ENCODE measurements at regions not wholly inside any gene's neighbourhood (a gene's known extent, or its start where the extent isn't known, plus 50 kb on each side); places are given as distances from the start of the nearest gene placed in this dataset.

- no peaks in the 10 kb centered on the region for H3K9me3 ChIP-seq (ENCODE audit: control extremely low read depth in 1 of 5, control insufficient read depth in 4 of 5, insufficient read depth in 2 of 5, low read depth in 1 of 5, low read length in 4 of 5)
- WGBS (ENCODE audit: insufficient coverage), result no CpG with 5 or more reads among the region's 3 CpGs
- H3K4me3 ChIP-seq (ENCODE audit: control insufficient read depth in 1 of 7, extremely low read depth in 1 of 7, insufficient read depth in 4 of 7, low read depth in 2 of 7, low read length in 6 of 7), result no peak overlapping the region
- DNase-seq, result no peak
- H3K4me1 ChIP-seq (ENCODE audit: control extremely low read depth in 1 of 4, control insufficient read depth in 4 of 4, insufficient read depth in 4 of 4, low read length in 3 of 4), result no peaks in the 10 kb centered on the region
- POLR2A ChIA-PET, result no interaction called here
- CTCF ChIA-PET, result interaction anchor here (2.6 kb wide), 1 partner anchor 14 kb away, joined by 8 read pairs; no protein-coding TSS in a partner anchor
- no peak overlapping the region for H3K27ac ChIP-seq (ENCODE audit: insufficient read depth in 1 of 2, low read depth in 1 of 2, low read length in 2 of 2, poor library complexity in 1 of 2, severe bottlenecking in 2 of 2)
- H3K36me3 ChIP-seq (ENCODE audit: control insufficient read depth in 4 of 4, insufficient read depth in 4 of 4, low read length in 3 of 4), result no peaks in the 10 kb centered on the region
- no peaks in the 10 kb centered on the region for H3K27me3 ChIP-seq (replicated peaks in 2 of 5; ENCODE audit: control insufficient read depth in 4 of 5, insufficient read depth in 5 of 5, low read length in 4 of 5)
Measured at GRCh38 chr20:34177052-34177451, 64.2 kb upstream of the ASIP start.

GRCh38 chr20:34179637-34180360 lies 61.4 kb upstream of the ASIP start:
- H3K4me3 ChIP-seq (ENCODE audit: control insufficient read depth in 1 of 7, extremely low read depth in 1 of 7, insufficient read depth in 4 of 7, low read depth in 2 of 7, low read length in 6 of 7), result no peak overlapping the region
- no peak for DNase-seq
- POLR2A ChIA-PET, result no interaction called here
- no peak overlapping the region for H3K27ac ChIP-seq (ENCODE audit: insufficient read depth in 1 of 2, low read depth in 1 of 2, low read length in 2 of 2, poor library complexity in 1 of 2, severe bottlenecking in 2 of 2)
- H3K4me1 ChIP-seq (ENCODE audit: control extremely low read depth in 1 of 4, control insufficient read depth in 4 of 4, insufficient read depth in 4 of 4, low read length in 3 of 4), result no peaks in the 10 kb centered on the region
- H3K36me3 ChIP-seq (ENCODE audit: control insufficient read depth in 4 of 4, insufficient read depth in 4 of 4, low read length in 3 of 4), result no peaks in the 10 kb centered on the region
- 82% methylated on average over 5 of the region's 8 CpGs for WGBS (ENCODE audit: insufficient coverage)
- H3K9me3 ChIP-seq (ENCODE audit: control extremely low read depth in 1 of 5, control insufficient read depth in 4 of 5, insufficient read depth in 2 of 5, low read depth in 1 of 5, low read length in 4 of 5), result no peaks in the 10 kb centered on the region
- H3K27me3 ChIP-seq (replicated peaks in 2 of 5; ENCODE audit: control insufficient read depth in 4 of 5, insufficient read depth in 5 of 5, low read length in 4 of 5), result peaks cover 0 to 5% (median 0%) of the 10 kb centered on the region in 5 experiments
- CTCF ChIA-PET, result interaction anchor here (1.2 kb wide), 1 partner anchor 11 kb away, joined by 3 read pairs; no protein-coding TSS in a partner anchor

- Histone ChIP-seq H3K27me3 (replicated peaks in 2 of 5; ENCODE audit: control insufficient read depth in 4 of 5, insufficient read depth in 5 of 5, low read length in 4 of 5) (peaks cover 0 to 5% (median 2%) of the 10 kb centered on the region in 5 experiments), H3K9me3 (ENCODE audit: control extremely low read depth in 1 of 5, control insufficient read depth in 4 of 5, insufficient read depth in 2 of 5, low read depth in 1 of 5, low read length in 4 of 5) (no peaks in the 10 kb centered on the region), H3K36me3 (ENCODE audit: control insufficient read depth in 4 of 4, insufficient read depth in 4 of 4, low read length in 3 of 4) (no peaks in the 10 kb centered on the region), H3K27ac (ENCODE audit: insufficient read depth in 1 of 2, low read depth in 1 of 2, low read length in 2 of 2, poor library complexity in 1 of 2, severe bottlenecking in 2 of 2) (no peak overlapping the region), H3K4me3 (ENCODE audit: control insufficient read depth in 1 of 7, extremely low read depth in 1 of 7, insufficient read depth in 4 of 7, low read depth in 2 of 7, low read length in 6 of 7) (no peak overlapping the region), H3K4me1 (ENCODE audit: control extremely low read depth in 1 of 4, control insufficient read depth in 4 of 4, insufficient read depth in 4 of 4, low read length in 3 of 4) (no peaks in the 10 kb centered on the region)
- ChIA-PET CTCF (no interaction called here), POLR2A (no interaction called here)
- no peak for DNase-seq
- WGBS (ENCODE audit: insufficient coverage), result 96% methylated on average over 14 of the region's 14 CpGs
Measured at GRCh38 chr20:34180460-34181120, 60.6 kb upstream of the ASIP start.

- ChIA-PET CTCF (interaction anchor here (1.2 kb wide), 1 partner anchor 14 kb away, joined by 3 read pairs; no protein-coding TSS in a partner anchor), POLR2A (no interaction called here)
Measured at GRCh38 chr20:34181484-34181883, 59.7 kb upstream of the ASIP start.

GRCh38 chr20:34185766-34186620 lies 55.2 kb upstream of the ASIP start:
- peaks cover 0 to 14% (median 3%) of the 10 kb centered on the region in 5 experiments for H3K27me3 ChIP-seq (replicated peaks in 2 of 5; ENCODE audit: control insufficient read depth in 4 of 5, insufficient read depth in 5 of 5, low read length in 4 of 5)
- DNase-seq, result no peak
- no peaks in the 10 kb centered on the region for H3K4me1 ChIP-seq (ENCODE audit: control extremely low read depth in 1 of 4, control insufficient read depth in 4 of 4, insufficient read depth in 4 of 4, low read length in 3 of 4)
- no peak overlapping the region for H3K27ac ChIP-seq (ENCODE audit: insufficient read depth in 1 of 2, low read depth in 1 of 2, low read length in 2 of 2, poor library complexity in 1 of 2, severe bottlenecking in 2 of 2)
- CTCF ChIA-PET, result no interaction called here
- POLR2A ChIA-PET, result no interaction called here
- no peaks in the 10 kb centered on the region for H3K36me3 ChIP-seq (ENCODE audit: control insufficient read depth in 4 of 4, insufficient read depth in 4 of 4, low read length in 3 of 4)
- no peaks in the 10 kb centered on the region for H3K9me3 ChIP-seq (ENCODE audit: control extremely low read depth in 1 of 5, control insufficient read depth in 4 of 5, insufficient read depth in 2 of 5, low read depth in 1 of 5, low read length in 4 of 5)
- 94% methylated on average over 7 of the region's 9 CpGs for WGBS (ENCODE audit: insufficient coverage)
- no peak overlapping the region for H3K4me3 ChIP-seq (ENCODE audit: control insufficient read depth in 1 of 7, extremely low read depth in 1 of 7, insufficient read depth in 4 of 7, low read depth in 2 of 7, low read length in 6 of 7)

More at GRCh38 chr20:34181484-34181883, 59.7 kb upstream of the ASIP start:
- Histone ChIP-seq H3K4me1 (ENCODE audit: control extremely low read depth in 1 of 4, control insufficient read depth in 4 of 4, insufficient read depth in 4 of 4, low read length in 3 of 4) (no peaks in the 10 kb centered on the region), H3K9me3 (ENCODE audit: control extremely low read depth in 1 of 5, control insufficient read depth in 4 of 5, insufficient read depth in 2 of 5, low read depth in 1 of 5, low read length in 4 of 5) (no peaks in the 10 kb centered on the region), H3K27me3 (replicated peaks in 2 of 5; ENCODE audit: control insufficient read depth in 4 of 5, insufficient read depth in 5 of 5, low read length in 4 of 5) (peaks cover 0 to 11% (median 3%) of the 10 kb centered on the region in 5 experiments), H3K4me3 (ENCODE audit: control insufficient read depth in 1 of 7, extremely low read depth in 1 of 7, insufficient read depth in 4 of 7, low read depth in 2 of 7, low read length in 6 of 7) (no peak overlapping the region), H3K27ac (ENCODE audit: insufficient read depth in 1 of 2, low read depth in 1 of 2, low read length in 2 of 2, poor library complexity in 1 of 2, severe bottlenecking in 2 of 2) (no peak overlapping the region), H3K36me3 (ENCODE audit: control insufficient read depth in 4 of 4, insufficient read depth in 4 of 4, low read length in 3 of 4) (no peaks in the 10 kb centered on the region)
- DNase-seq, result no peak
- WGBS (ENCODE audit: insufficient coverage), result 94% methylated on average over 2 of the region's 2 CpGs

- no peaks in the 10 kb centered on the region for H3K4me1 ChIP-seq (ENCODE audit: control extremely low read depth in 1 of 4, control insufficient read depth in 4 of 4, insufficient read depth in 4 of 4, low read length in 3 of 4)
- H3K4me3 ChIP-seq (ENCODE audit: control insufficient read depth in 1 of 7, extremely low read depth in 1 of 7, insufficient read depth in 4 of 7, low read depth in 2 of 7, low read length in 6 of 7), result no peak overlapping the region
- H3K27ac ChIP-seq (ENCODE audit: insufficient read depth in 1 of 2, low read depth in 1 of 2, low read length in 2 of 2, poor library complexity in 1 of 2, severe bottlenecking in 2 of 2), result no peak overlapping the region
- H3K9me3 ChIP-seq (ENCODE audit: control extremely low read depth in 1 of 5, control insufficient read depth in 4 of 5, insufficient read depth in 2 of 5, low read depth in 1 of 5, low read length in 4 of 5), result no peaks in the 10 kb centered on the region
- ChIA-PET CTCF (interaction anchor here (1.2 to 2.6 kb wide), 4 partner anchors 12 to 327 kb away, joined by 3 to 9 read pairs (median 8); partner anchors contain the start of gene DYNLRB1), POLR2A (no interaction called here)
- 93% methylated on average over 6 of the region's 8 CpGs for WGBS (ENCODE audit: insufficient coverage)
- DNase-seq, result no peak
- no peaks in the 10 kb centered on the region for H3K36me3 ChIP-seq (ENCODE audit: control insufficient read depth in 4 of 4, insufficient read depth in 4 of 4, low read length in 3 of 4)
- peaks cover 0 to 9% (median 2%) of the 10 kb centered on the region in 5 experiments for H3K27me3 ChIP-seq (replicated peaks in 2 of 5; ENCODE audit: control insufficient read depth in 4 of 5, insufficient read depth in 5 of 5, low read length in 4 of 5)
Measured at GRCh38 chr20:34189572-34190163, 51.6 kb upstream of the ASIP start.

All from common myeloid progenitor, CD34-positive (primary cell).